Caki2 (cell line): ENCODE measurements at regions not wholly inside any gene's neighbourhood (a gene's known extent, or its start where the extent isn't known, plus 50 kb on each side); places are given as distances from the start of the nearest gene placed in this dataset.

Source experiments
- DNase-seq: peaks from one replicate; pipeline ENCODE4 v3.0.0-alpha.2; 2015; ENCODE audit warnings: low read depth
- in situ Hi-C: cut with HindIII; loops from 2 replicates; pipeline ENCODE4 v1.10.0; 2016; ENCODE audit warnings: low sequenced_read_pairs, low pct_unique_long_range_greater_than_20kb, mixed read lengths

DNA sequence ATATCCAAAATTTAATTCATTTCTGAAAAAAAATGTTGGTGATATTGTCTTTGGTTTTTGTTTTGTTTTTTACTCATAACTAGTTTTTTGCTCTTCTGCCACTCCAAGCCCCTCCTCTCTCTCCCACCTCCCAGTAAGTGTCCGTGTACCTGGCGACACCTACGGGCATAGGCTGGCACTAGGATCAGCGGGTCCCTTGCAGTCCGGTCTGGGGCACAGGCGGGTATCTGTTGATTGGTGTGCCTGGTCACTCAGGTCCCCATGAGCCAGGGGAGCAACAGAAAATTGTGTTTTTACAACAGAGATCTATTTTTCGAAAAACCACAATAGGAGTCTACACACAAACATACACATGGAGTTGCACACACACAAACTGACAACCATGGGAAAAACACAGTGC lies 104.8 kb downstream of the ZIC5 start:
- no peak for DNase-seq
- in situ Hi-C loops: no loop called here

GRCh38 chr13:99865420-99865930 lies 106.1 kb downstream of the ZIC5 start:
- in situ Hi-C loops: no loop called here
- DNase-seq: no peak

GRCh38 chr13:99864627-99864990 lies 107.0 kb downstream of the ZIC5 start:
- DNase-seq: no peak

GRCh38 chr13:99863789-99864626 lies 107.6 kb downstream of the ZIC5 start:
- no peak for DNase-seq
- in situ Hi-C loops: no loop called here

More at GRCh38 chr13:99864627-99864990, 107.0 kb downstream of the ZIC5 start:
- in situ Hi-C loops: no loop called here

- in situ Hi-C loops: no loop called here
- no peak for DNase-seq
These were observed 109.3 kb downstream of the ZIC5 start for GRCh38 chr13:99862244-99862643.

GRCh38 chr13:99861771-99862170 lies 109.8 kb downstream of the ZIC5 start:
- in situ Hi-C loops: no loop called here
- no peak for DNase-seq

GRCh38 chr13:99860745-99861144 lies 110.8 kb downstream of the ZIC5 start:
- in situ Hi-C loops: no loop called here

DNA sequence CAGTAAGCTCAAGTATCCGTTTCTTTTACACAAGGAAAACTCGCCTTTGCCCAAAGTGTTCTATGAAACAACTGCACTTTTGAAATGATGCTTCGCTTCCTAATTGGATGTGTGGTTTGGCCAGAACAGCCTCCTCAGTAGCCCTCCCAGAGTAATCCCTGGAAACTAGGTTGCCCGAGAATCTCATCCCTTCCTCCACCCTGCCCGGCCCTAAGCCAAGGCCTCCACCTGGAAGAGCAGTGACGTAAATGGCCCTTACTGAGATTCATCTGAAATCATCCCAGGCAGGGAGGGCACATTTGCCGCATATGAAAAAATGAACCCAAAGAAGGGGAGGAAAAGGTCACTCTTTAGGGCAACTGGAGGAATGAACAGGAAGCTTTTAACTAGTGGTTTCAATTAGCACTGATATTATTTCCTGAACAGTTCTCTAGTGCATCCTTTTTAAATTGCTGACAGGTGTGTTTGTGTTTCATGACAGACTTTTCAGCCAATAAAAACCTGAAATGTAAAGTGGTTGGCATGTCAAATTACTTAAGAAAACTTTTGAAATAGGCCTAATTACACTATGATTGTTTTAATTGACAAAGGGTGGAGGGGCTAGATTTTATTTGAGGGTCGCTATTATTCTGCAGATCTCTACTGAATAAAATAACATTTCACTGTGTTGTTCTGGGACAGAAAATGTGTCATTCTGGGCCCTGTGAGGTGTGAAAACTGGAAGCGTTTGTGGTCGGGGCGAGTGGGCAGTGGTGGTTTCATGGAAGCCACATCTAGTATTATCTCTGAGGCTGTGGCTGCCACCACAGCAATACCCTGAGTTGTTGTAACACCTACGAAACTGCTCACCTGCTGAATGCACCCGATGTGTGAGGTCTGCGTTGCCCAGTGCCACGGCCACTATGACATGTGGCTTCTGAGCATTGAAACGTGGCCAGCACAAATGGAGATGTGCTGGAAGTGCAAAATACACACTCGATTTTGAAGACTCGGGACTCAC lies 112.1 kb downstream of the ZIC5 start:
- DNase-seq: no peak
- in situ Hi-C loops: no loop called here

More at GRCh38 chr13:99860745-99861144, 110.8 kb downstream of the ZIC5 start:
- DNase-seq: no peak

GRCh38 chr13:99857738-99858137 lies 113.8 kb downstream of the ZIC5 start:
- in situ Hi-C loops: no loop called here
- DNase-seq: no peak

DNA sequence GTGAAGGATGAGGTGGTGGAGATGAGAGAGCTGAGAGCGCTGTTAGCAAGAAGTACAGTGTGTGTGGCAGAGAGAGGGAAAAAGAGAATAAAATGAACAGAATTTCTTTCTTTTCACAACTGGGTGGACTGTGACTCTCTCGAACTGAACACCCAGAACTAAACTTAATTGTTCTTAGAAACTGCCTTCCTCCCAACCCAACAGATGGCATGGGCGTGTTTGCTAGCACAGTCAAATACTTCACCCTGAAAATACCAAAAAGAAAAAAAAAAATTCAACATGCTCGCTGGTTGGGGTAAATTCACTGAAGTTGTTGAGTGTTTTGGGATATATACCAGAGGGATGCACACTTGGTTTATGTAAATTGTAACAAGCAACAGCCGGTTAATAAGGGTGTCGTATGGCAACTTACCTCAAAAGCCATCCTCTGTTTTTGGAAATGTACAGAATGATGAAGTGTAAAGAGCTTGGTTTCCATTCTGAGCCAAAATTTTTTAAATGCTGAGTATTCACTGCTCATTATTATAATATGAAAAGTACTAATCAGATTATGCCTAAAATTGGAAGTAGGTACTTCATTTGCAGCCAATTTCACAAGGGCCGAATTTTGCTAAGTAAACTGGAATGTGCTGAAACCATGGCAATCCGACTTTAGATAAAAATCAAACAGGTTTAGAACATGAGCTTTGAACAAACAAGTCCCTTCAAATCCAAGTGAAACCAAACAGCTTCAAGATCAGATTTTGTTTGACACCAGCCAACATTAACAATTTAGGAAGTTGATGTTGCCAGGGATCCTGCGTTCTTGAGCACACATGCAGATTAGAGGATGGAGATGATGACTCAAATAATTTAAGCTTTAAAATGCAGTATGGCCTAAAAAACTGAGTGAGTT lies 115.8 kb downstream of the ZIC5 start:
- in situ Hi-C loops: no loop called here
- no peak for DNase-seq

GRCh38 chr13:99854366-99854765 lies 117.2 kb downstream of the ZIC5 start:
- no peak for DNase-seq
- in situ Hi-C loops: no loop called here

DNA sequence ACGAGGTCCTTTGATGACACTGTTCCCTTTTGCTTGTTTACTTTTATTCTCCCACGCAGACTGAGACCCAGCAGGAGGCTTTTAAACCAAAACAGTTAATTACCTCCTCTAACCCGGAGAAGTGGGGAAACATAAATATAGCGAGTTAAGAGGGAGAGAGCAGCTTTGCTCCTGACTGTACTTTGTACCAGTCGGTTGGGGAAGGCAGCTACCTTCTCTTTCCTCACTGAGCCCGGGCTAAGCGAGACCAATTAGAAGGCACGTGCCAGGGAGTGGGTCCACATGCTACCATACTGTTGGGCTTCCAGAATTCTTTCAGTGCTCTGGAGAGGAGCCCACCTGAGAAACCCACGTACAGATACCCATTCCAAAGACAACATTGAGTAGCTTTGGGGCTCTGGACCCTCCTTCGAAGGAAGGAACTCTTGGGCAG lies 124.2 kb downstream of the ZIC5 start:
- no peak for DNase-seq
- in situ Hi-C loops: no loop called here

- no peak for DNase-seq
- in situ Hi-C loops: no loop called here
These were observed 126.2 kb downstream of the ZIC5 start for GRCh38 chr13:99845161-99845874.

- no peak for DNase-seq
- in situ Hi-C loops: no loop called here
These were observed 127.1 kb downstream of the ZIC5 start for GRCh38 chr13:99844421-99844820.

DNA sequence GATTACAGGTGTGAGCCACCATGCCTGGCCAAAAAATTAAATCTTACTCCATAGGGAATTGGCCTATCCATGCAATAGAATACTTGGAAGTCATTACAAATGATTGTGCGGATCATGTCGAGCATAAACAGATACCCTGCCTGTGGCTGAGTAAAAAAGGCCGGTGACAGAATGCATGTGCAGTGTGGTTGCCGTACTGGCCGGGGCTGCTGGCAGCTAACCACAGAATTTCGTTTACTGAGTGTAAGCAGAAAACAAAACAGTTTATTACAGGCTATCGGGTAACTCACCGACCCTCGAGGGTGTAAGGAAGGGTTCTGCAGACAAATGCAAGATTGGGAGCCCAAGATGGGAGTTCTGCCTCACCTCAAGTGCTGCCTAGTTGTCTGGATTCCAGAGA lies 127.7 kb downstream of the ZIC5 start:
- DNase-seq: no peak
- in situ Hi-C loops: no loop called here

DNA sequence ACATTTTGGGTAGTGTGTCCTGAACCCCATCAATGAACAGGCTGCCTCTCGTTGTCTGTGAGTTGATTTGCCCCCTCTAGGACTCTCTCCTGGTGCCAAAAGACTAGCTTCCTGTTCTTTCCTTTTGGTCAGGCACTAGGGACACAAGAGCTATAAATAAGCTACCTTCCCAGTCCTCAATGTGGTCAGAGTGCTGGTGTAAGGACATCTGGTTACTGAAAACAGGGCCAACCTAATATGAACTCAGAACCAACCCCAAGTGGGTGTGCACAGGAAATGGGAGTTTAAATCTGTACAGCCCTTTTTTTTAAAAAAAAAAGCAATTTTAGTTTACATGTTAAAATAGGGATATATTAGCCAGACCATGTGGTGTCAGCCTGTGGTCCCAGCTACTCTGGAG lies 129.2 kb downstream of the ZIC5 start:
- in situ Hi-C loops: no loop called here
- no peak for DNase-seq

DNA sequence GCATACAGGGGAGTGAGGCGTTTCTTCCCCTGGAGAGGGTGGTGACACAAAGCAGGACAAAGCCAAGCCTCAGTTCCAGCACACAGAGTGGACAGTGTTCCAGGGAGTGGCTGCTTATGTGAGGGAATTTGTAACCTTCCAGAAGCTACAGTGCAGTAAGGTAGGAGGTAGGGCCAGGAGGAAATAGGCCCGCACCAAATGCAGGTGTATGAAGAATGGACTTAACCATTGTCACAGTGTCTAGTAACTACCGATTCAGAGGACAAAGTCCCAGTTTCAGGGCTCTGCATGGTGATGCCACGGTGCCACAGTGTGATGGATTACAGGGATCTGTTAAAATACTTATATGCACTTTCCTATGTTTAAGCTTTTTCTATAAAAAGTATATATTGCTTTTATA lies 135.3 kb downstream of the ZIC5 start:
- DNase-seq: no peak
- in situ Hi-C loops: no loop called here
